NB4 (cell line): ENCODE measurements at regions not wholly inside any gene's neighbourhood (a gene's known extent, or its start where the extent isn't known, plus 50 kb on each side); places are given as distances from the start of the nearest gene placed in this dataset.

Experiments used
- CTCF ChIP-seq: IDR thresholded peaks from one replicate; pipeline ENCODE4 v1.5.1; 2012; ENCODE audit warnings: low read depth, low read length
- POLR2A ChIP-seq: IDR thresholded peaks from 2 replicates; pipeline ENCODE4 v1.6.1; 2011; ENCODE audit warnings: mild to moderate bottlenecking; ENCODE audit not compliant: insufficient read length; ENCODE audit errors: extremely low read depth

- TF ChIP-seq POLR2A (no peak), CTCF (no peak)
Observed at GRCh38 chr15:69724333-69724732, 271.7 kb downstream of the RPLP1 start.
